Fibroblast of peridontal ligament (primary cell): ENCODE measurements at regions not wholly inside any gene's neighbourhood (a gene's known extent, or its start where the extent isn't known, plus 50 kb on each side); places are given as distances from the start of the nearest gene placed in this dataset.

ENCODE experiments used
- DNase-seq: peaks from one replicate; pipeline ENCODE4 v3.0.0-alpha.2; 2010; ENCODE audit errors: extremely low read depth

GRCh38 chr4:106430797-106431196 lies 62.2 kb upstream of the GIMD1 start:
- no peak for DNase-seq

GRCh38 chr4:106429885-106430284 lies 61.3 kb upstream of the GIMD1 start:
- DNase-seq: no peak

- no peak for DNase-seq
These were observed 57.5 kb upstream of the GIMD1 start for GRCh38 chr4:106426069-106426468.

GRCh38 chr4:106425576-106425975 lies 57.0 kb upstream of the GIMD1 start:
- DNase-seq: no peak

- no peak for DNase-seq
These were observed 55.8 kb upstream of the GIMD1 start for GRCh38 chr4:106424426-106424825.

GRCh38 chr4:106423791-106424190 lies 55.2 kb upstream of the GIMD1 start:
- DNase-seq: no peak

GRCh38 chr4:106422766-106423165 lies 54.2 kb upstream of the GIMD1 start:
- DNase-seq: no peak

GRCh38 chr4:106421441-106422296 lies 53.1 kb upstream of the GIMD1 start:
- peak; percentile 59 for DNase-seq

- no peak for DNase-seq
These were observed 49.9 kb upstream of the GIMD1 start for GRCh38 chr4:106418444-106418843.
